SK-N-SH (cell line): ENCODE measurements at regions not wholly inside any gene's neighbourhood (a gene's known extent, or its start where the extent isn't known, plus 50 kb on each side); places are given as distances from the start of the nearest gene placed in this dataset.

ENCODE experiments used
- CTCF ChIA-PET: fragments of 300-600, 350-600 bp; formaldehyde crosslinking; extraction: SDS; loops from one replicate; lab custom pipeline; 2021; lab: Yijun Ruan, JAX
- POLR2A ChIA-PET: fragments of 350-600 bp; sonication (Branson Sonifier 250); formaldehyde crosslinking; extraction: SDS; loops from one replicate; lab custom pipeline; 2020; ENCODE audit warnings: antibody characterized with exemption, inconsistent platforms; lab: Yijun Ruan, JAX
- DNase-seq: peaks from one replicate; pipeline ENCODE4 v3.0.0; 2012
- H2AFZ ChIP-seq: fragments of 200-600 bp; sonication (generic); 2 replicates; pipeline ENCODE4 v1.8.1; 2016; ENCODE audit warnings: antibody characterized with exemption, mild to moderate bottlenecking, low read depth
- H3F3A ChIP-seq: fragments of 200-600 bp; sonication (generic); replicated peaks from 2 replicates; pipeline ENCODE3; 2016; ENCODE audit warnings: antibody characterized with exemption, mild to moderate bottlenecking; ENCODE audit not compliant: insufficient read depth
- H3K27ac ChIP-seq, 2 experiments: fragments of 200-500 bp in 1 of 2; fragments of 200-600 bp in 1 of 2; sonication (Bioruptor generic) in 1 of 2; sonication (generic), shearing (Covaris generic) in 1 of 2; 2 replicates each; pipeline versions ENCODE4 v1.5.1 to v1.6.1; 2014 to 2016; ENCODE audit warnings: low read depth in 2 of 2, inconsistent platforms in 1 of 2, low read length in 1 of 2, mild to moderate bottlenecking in 1 of 2, mixed read lengths in 1 of 2
- H3K27me3 ChIP-seq: fragments of 200-600 bp; sonication (generic), shearing (Covaris generic); 2 replicates; pipeline ENCODE4 v1.6.1; 2016; ENCODE audit warnings: mixed run types; ENCODE audit not compliant: insufficient read depth
- H3K36me3 ChIP-seq, 2 experiments: fragments of 200-500 bp in 1 of 2; fragments of 200-600 bp in 1 of 2; sonication (Bioruptor generic) in 1 of 2; sonication (generic) in 1 of 2; replicated peaks in 1 of 2; 2 replicates each; pipeline versions ENCODE3 to v1.5.1; 2014 to 2016; ENCODE audit warnings: low read length in 1 of 2, mild to moderate bottlenecking in 1 of 2; ENCODE audit not compliant: insufficient read depth in 2 of 2, control insufficient read depth in 1 of 2
- H3K4me1 ChIP-seq, 2 experiments: fragments of 200-500 bp in 1 of 2; fragments of 200-600 bp in 1 of 2; sonication (Bioruptor generic) in 1 of 2; sonication (generic), shearing (Covaris generic) in 1 of 2; 2 replicates each; pipeline versions ENCODE4 v1.5.1 to v1.6.1; 2014 to 2016; ENCODE audit warnings: low read depth in 1 of 2, low read length in 1 of 2, mixed run types in 1 of 2; ENCODE audit not compliant: insufficient read depth in 2 of 2, control insufficient read depth in 1 of 2
- H3K4me2 ChIP-seq: fragments of 200-600 bp; sonication (generic), shearing (Covaris generic); 2 replicates; pipeline ENCODE4 v1.6.1; 2017; ENCODE audit warnings: mixed run types
- H3K4me3 ChIP-seq, 2 experiments: fragments of 200-500 bp in 1 of 2; fragments of 200-600 bp in 1 of 2; sonication (Bioruptor generic) in 1 of 2; sonication (generic), shearing (Covaris generic) in 1 of 2; 2 replicates each; pipeline versions ENCODE4 v1.5.1 to v1.8.1; 2014 to 2016; ENCODE audit warnings: low read depth in 2 of 2, inconsistent platforms in 1 of 2, low read length in 1 of 2, mild to moderate bottlenecking in 1 of 2, mixed read lengths in 1 of 2, moderate library complexity in 1 of 2
- H3K79me2 ChIP-seq: fragments of 200-600 bp; sonication (generic); 2 replicates; pipeline ENCODE4 v1.8.1; 2017; ENCODE audit warnings: mild to moderate bottlenecking; ENCODE audit not compliant: insufficient read depth
- H3K9ac ChIP-seq: fragments of 200-600 bp; sonication (generic); 2 replicates; pipeline ENCODE4 v1.6.1; 2017; ENCODE audit warnings: mixed run types
- H3K9me2 ChIP-seq: fragments of 200-600 bp; sonication (generic); 2 replicates; pipeline ENCODE4 v1.6.1; 2017; ENCODE audit warnings: mixed run types
- H3K9me3 ChIP-seq: fragments of 200-600 bp; sonication (generic); 2 replicates; pipeline ENCODE4 v1.6.1; 2017; ENCODE audit warnings: mixed run types, mild to moderate bottlenecking, moderate library complexity
- H4K20me1 ChIP-seq: fragments of 200-600 bp; sonication (generic); 2 replicates; pipeline ENCODE4 v1.6.1; 2017; ENCODE audit warnings: mild to moderate bottlenecking, mixed run types; ENCODE audit not compliant: insufficient read depth
- CHD2 ChIP-seq: fragments of 150-350 bp; IDR thresholded peaks from 2 replicates; pipeline ENCODE4 v1.6.1; 2018; ENCODE audit warnings: low read length; ENCODE audit not compliant: partially characterized antibody
- ELF1 ChIP-seq: IDR thresholded peaks from 2 replicates; pipeline ENCODE4 v1.4.0; 2012
- EP300 ChIP-seq, 2 experiments: IDR thresholded peaks; 2 replicates each; pipeline versions ENCODE4 v1.4.0 to v1.6.1; 2012; ENCODE audit warnings: borderline replicate concordance in 1 of 2, low read depth in 1 of 2, low read length in 1 of 2
- EZH2phosphoT487 ChIP-seq: fragments of 200-600 bp; sonication (generic); IDR thresholded peaks from 2 replicates; pipeline ENCODE4 v1.6.1; 2017; ENCODE audit warnings: low read depth, mixed run types, mild to moderate bottlenecking, antibody characterized with exemption, moderate library complexity, borderline replicate concordance
- FOSL2 ChIP-seq: IDR thresholded peaks from 2 replicates; pipeline ENCODE4 v1.4.0; 2012; ENCODE audit warnings: low read depth, mild to moderate bottlenecking, moderate library complexity, borderline replicate concordance
- FOXM1 ChIP-seq: IDR thresholded peaks from 2 replicates; pipeline ENCODE4 v1.4.0; 2012; ENCODE audit warnings: low read depth, mild to moderate bottlenecking
- MXI1 ChIP-seq: IDR thresholded peaks from 2 replicates; pipeline ENCODE4 v1.6.1; 2012; ENCODE audit warnings: mild to moderate bottlenecking, low read depth, low read length, improper control_type of control experiment
- POLR2AphosphoS5 ChIP-seq: IDR thresholded peaks from 2 replicates; pipeline ENCODE4 v1.6.1; 2012; ENCODE audit warnings: low read depth, low read length
- RCOR1 ChIP-seq: fragments of 150-350 bp; IDR thresholded peaks from 2 replicates; pipeline ENCODE4 v1.6.1; 2017; ENCODE audit warnings: antibody characterized with exemption, low read length
- RFX5 ChIP-seq: IDR thresholded peaks from 2 replicates; pipeline ENCODE4 v1.6.1; 2012; ENCODE audit warnings: mild to moderate bottlenecking, improper control_type of control experiment, low read length
- RXRA ChIP-seq: IDR thresholded peaks from 2 replicates; pipeline ENCODE4 v1.4.0; 2012; ENCODE audit warnings: low read depth, mild to moderate bottlenecking, borderline replicate concordance
- SIN3A ChIP-seq: IDR thresholded peaks from 2 replicates; pipeline ENCODE4 v1.6.1; 2012; ENCODE audit warnings: low read depth, mild to moderate bottlenecking, low read length, moderate library complexity, borderline replicate concordance
- WGBS: methylation state at CpG from one replicate; pipeline ENCODE4 v1.1.6; 2017; ENCODE audit warnings: low lambda C conversion rate; 5-methylcytosine and 5-hydroxymethylcytosine counted together
- TF ChIP-seq, protein P1 (sequence below): fragments of 150-350 bp; IDR thresholded peaks from 2 replicates; pipeline ENCODE4 v1.6.1; 2016; ENCODE audit warnings: mild to moderate bottlenecking, low read depth, low read length
- TF ChIP-seq, protein P2 (sequence below): fragments of 200-600 bp; sonication (generic); IDR thresholded peaks from 2 replicates; pipeline ENCODE4 v1.6.1; 2017; ENCODE audit warnings: antibody characterized with exemption, mild to moderate bottlenecking, moderate library complexity
- TF ChIP-seq, protein P3 (sequence below): IDR thresholded peaks from 2 replicates; pipeline ENCODE4 v1.4.0; 2012; ENCODE audit warnings: low read depth, borderline replicate concordance
- TF ChIP-seq, protein P4 (sequence below): IDR thresholded peaks from 2 replicates; pipeline ENCODE4; 2012
- TF ChIP-seq, protein P5 (sequence below): fragments of 150-350 bp; IDR thresholded peaks from 2 replicates; pipeline ENCODE4 v1.6.1; 2017; ENCODE audit warnings: antibody characterized with exemption, low read length, low read depth, borderline replicate concordance
- TF ChIP-seq, protein P6 (sequence below): IDR thresholded peaks from 2 replicates; pipeline ENCODE4 v1.6.1; 2012; ENCODE audit warnings: mild to moderate bottlenecking, low read depth, low read length, moderate library complexity

DNA sequence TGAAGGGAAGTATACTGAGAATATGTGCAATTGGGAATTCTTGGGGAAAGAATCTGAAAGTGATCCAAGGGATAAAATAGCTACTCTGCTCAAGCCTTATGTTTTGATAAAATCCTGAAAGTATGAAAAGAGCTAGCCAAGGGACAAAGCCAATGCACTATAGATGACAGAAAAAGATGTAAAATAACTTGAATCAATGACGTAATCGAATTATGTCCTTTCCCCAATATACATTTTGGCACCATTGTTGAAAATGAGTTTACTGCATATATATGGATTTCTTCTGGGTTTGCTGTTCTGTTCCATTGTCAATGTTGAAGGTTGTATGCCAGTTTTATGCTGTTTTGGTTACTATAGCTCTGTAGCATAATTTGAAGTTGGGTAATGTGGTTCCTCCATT is 407.3 kb downstream of the DCAF12L2 start (continued):
- TF ChIP-seq, protein P1, sequence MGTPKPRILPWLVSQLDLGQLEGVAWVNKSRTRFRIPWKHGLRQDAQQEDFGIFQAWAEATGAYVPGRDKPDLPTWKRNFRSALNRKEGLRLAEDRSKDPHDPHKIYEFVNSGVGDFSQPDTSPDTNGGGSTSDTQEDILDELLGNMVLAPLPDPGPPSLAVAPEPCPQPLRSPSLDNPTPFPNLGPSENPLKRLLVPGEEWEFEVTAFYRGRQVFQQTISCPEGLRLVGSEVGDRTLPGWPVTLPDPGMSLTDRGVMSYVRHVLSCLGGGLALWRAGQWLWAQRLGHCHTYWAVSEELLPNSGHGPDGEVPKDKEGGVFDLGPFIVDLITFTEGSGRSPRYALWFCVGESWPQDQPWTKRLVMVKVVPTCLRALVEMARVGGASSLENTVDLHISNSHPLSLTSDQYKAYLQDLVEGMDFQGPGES, result no peak
- TF ChIP-seq FOSL2, result no peak
- TF ChIP-seq, protein P2, sequence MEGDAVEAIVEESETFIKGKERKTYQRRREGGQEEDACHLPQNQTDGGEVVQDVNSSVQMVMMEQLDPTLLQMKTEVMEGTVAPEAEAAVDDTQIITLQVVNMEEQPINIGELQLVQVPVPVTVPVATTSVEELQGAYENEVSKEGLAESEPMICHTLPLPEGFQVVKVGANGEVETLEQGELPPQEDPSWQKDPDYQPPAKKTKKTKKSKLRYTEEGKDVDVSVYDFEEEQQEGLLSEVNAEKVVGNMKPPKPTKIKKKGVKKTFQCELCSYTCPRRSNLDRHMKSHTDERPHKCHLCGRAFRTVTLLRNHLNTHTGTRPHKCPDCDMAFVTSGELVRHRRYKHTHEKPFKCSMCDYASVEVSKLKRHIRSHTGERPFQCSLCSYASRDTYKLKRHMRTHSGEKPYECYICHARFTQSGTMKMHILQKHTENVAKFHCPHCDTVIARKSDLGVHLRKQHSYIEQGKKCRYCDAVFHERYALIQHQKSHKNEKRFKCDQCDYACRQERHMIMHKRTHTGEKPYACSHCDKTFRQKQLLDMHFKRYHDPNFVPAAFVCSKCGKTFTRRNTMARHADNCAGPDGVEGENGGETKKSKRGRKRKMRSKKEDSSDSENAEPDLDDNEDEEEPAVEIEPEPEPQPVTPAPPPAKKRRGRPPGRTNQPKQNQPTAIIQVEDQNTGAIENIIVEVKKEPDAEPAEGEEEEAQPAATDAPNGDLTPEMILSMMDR, result no peak
- TF ChIP-seq RFX5, result no peak
- TF ChIP-seq EP300 (IDR thresholded peaks at IDR 0.05; ENCODE audit: borderline replicate concordance in 1 of 2, low read depth in 1 of 2, low read length in 1 of 2), result no peak
- no peak for TF ChIP-seq RCOR1
- TF ChIP-seq, protein P3, sequence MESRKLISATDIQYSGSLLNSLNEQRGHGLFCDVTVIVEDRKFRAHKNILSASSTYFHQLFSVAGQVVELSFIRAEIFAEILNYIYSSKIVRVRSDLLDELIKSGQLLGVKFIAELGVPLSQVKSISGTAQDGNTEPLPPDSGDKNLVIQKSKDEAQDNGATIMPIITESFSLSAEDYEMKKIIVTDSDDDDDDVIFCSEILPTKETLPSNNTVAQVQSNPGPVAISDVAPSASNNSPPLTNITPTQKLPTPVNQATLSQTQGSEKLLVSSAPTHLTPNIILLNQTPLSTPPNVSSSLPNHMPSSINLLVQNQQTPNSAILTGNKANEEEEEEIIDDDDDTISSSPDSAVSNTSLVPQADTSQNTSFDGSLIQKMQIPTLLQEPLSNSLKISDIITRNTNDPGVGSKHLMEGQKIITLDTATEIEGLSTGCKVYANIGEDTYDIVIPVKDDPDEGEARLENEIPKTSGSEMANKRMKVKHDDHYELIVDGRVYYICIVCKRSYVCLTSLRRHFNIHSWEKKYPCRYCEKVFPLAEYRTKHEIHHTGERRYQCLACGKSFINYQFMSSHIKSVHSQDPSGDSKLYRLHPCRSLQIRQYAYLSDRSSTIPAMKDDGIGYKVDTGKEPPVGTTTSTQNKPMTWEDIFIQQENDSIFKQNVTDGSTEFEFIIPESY, result no peak
- TF ChIP-seq, protein P4, sequence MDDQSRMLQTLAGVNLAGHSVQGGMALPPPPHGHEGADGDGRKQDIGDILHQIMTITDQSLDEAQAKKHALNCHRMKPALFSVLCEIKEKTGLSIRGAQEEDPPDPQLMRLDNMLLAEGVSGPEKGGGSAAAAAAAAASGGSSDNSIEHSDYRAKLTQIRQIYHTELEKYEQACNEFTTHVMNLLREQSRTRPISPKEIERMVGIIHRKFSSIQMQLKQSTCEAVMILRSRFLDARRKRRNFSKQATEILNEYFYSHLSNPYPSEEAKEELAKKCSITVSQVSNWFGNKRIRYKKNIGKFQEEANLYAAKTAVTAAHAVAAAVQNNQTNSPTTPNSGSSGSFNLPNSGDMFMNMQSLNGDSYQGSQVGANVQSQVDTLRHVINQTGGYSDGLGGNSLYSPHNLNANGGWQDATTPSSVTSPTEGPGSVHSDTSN, result no peak

DNA sequence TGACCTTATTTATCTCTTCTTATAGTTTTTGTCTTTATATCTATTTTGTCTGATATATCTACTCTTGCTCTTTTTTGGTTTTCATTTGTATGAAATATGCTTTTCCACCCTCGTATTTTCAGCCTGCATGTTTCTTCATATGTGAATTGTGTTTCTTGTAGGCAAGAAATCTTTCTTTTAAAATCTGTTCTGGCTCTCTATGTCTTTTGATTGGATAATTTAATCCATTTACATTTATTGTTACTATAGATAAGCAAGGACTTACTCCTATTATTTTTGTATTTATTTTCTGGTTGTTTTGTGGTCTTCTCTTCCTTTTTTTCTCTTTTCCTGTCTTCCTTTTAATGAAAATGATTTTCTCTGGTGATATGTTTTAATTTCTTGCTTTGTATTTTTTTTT is 403.1 kb downstream of the DCAF12L2 start:
- Histone ChIP-seq H3K27me3 (no peaks in the 10 kb centered on the region), H3K36me3 (no peaks in the 10 kb centered on the region), H3K27ac (no peak overlapping the region), H3K9me2 (no peaks in the 10 kb centered on the region; the same call in 1 of the 2 replicates), H3K9ac (no peak overlapping the region), H3K4me2 (no peak overlapping the region), H3K4me1 (no peaks in the 10 kb centered on the region), H4K20me1 (no peaks in the 10 kb centered on the region), H3K4me3 (no peak overlapping the region), H3K79me2 (no peaks in the 10 kb centered on the region), H3K9me3 (peaks cover 13% of the 10 kb centered on the region; the same call in 1 of the 2 replicates), H3F3A (no peaks in the 10 kb centered on the region), H2AFZ (no peak overlapping the region)
- ChIA-PET POLR2A (no interaction called here), CTCF (no interaction called here)
- no peak for DNase-seq
- WGBS, result 3% methylated on average over 1 of the region's 1 CpG
- TF ChIP-seq SIN3A (no peak), CHD2 (no peak), FOXM1 (no peak), MXI1 (no peak), EP300 (IDR thresholded peaks at IDR 0.05; ENCODE audit: borderline replicate concordance in 1 of 2, low read depth in 1 of 2, low read length in 1 of 2) (no peak), ELF1 (no peak), EZH2phosphoT487 (no peak), RXRA (no peak), POLR2AphosphoS5 (no peak)
- TF ChIP-seq, protein P5, sequence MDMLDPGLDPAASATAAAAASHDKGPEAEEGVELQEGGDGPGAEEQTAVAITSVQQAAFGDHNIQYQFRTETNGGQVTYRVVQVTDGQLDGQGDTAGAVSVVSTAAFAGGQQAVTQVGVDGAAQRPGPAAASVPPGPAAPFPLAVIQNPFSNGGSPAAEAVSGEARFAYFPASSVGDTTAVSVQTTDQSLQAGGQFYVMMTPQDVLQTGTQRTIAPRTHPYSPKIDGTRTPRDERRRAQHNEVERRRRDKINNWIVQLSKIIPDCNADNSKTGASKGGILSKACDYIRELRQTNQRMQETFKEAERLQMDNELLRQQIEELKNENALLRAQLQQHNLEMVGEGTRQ, result no peak
- TF ChIP-seq, protein P3, result no peak
- TF ChIP-seq, protein P6, sequence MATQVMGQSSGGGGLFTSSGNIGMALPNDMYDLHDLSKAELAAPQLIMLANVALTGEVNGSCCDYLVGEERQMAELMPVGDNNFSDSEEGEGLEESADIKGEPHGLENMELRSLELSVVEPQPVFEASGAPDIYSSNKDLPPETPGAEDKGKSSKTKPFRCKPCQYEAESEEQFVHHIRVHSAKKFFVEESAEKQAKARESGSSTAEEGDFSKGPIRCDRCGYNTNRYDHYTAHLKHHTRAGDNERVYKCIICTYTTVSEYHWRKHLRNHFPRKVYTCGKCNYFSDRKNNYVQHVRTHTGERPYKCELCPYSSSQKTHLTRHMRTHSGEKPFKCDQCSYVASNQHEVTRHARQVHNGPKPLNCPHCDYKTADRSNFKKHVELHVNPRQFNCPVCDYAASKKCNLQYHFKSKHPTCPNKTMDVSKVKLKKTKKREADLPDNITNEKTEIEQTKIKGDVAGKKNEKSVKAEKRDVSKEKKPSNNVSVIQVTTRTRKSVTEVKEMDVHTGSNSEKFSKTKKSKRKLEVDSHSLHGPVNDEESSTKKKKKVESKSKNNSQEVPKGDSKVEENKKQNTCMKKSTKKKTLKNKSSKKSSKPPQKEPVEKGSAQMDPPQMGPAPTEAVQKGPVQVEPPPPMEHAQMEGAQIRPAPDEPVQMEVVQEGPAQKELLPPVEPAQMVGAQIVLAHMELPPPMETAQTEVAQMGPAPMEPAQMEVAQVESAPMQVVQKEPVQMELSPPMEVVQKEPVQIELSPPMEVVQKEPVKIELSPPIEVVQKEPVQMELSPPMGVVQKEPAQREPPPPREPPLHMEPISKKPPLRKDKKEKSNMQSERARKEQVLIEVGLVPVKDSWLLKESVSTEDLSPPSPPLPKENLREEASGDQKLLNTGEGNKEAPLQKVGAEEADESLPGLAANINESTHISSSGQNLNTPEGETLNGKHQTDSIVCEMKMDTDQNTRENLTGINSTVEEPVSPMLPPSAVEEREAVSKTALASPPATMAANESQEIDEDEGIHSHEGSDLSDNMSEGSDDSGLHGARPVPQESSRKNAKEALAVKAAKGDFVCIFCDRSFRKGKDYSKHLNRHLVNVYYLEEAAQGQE, result no peak
